GM18909 (cell line): ENCODE measurements at regions not wholly inside any gene's neighbourhood (a gene's known extent, or its start where the extent isn't known, plus 50 kb on each side); places are given as distances from the start of the nearest gene placed in this dataset.
"Not testable (repeated sequence)": the region's sequence is repeated elsewhere in the genome, so short reads cannot be mapped to it uniquely, and the experiment has no call there.

ENCODE experiments used
- ATAC-seq: cut with Tn5 transposase; IDR thresholded peaks from one replicate; pipeline ENCODE4 v1.9.1; 2021; ENCODE audit warnings: mild to moderate bottlenecking; ENCODE audit not compliant: unreplicated experiment, poor library complexity

DNA sequence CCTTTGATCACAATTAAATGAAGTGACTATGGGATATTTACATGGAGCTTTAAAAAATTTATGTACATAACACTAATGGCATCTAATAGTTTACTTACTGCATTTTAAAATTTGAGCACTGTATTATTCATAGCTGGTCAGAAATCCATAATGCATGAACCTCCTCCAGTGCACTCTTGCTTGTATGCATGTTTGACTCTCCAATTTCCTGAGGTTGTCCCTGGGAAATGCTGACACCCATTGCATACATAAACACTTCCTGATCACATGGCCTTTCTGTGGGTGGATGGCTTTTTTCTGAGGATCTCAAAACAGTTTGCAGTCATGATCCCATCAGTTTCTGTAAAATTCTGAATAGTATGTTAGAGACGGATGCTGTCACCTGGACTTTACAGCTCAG lies 577.8 kb downstream of the REEP3 start:
- no peak for ATAC-seq

DNA sequence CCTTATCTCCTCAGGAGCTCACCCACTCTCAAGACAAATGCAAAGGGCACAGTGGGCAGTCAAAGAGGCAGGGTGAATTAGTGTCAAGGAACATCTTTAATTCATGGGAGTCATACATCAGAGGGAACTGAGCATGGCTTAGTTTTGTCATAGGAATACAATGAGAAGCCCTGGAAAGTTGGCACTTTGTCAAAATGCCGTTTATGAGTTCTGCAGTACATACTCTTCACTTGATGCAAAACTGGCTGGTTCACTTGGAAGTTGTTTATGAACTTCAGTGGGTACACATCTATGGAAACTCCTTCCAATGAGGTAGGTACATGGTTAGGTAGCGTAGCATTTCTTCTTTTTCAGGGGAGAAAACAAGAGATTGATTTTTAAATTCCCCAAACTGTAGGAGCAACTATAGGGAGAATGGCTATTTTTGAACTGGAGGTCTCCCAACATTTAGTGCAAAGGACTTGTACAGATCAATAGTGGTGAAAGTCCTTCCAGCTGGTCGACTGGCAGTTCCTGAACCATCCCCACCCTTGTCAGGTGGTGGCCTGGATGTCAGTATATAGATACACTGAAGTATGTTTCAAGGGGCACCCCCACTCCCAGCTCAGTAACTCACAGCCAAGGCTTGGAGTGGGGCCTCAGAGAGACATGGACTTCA lies 580.5 kb downstream of the REEP3 start:
- ATAC-seq, result no peak

DNA sequence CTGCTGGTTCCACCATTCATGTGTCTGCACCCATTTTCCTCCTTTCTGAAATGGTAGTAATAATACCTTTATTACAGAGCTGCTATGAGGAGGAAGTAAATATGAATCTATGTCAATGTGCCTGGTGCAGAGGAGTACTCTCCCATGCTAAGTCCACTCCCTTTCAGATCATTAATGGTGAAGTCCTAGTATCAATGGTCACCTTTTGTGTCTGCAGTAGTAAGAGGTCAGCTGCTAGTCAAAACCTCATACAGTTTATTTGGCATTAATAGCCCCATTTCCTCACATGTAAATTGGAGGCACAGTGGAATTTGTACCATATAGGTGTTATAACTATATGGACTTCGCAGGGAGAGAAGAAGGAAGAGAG lies 581.0 kb downstream of the REEP3 start:
- ATAC-seq, result no peak

DNA sequence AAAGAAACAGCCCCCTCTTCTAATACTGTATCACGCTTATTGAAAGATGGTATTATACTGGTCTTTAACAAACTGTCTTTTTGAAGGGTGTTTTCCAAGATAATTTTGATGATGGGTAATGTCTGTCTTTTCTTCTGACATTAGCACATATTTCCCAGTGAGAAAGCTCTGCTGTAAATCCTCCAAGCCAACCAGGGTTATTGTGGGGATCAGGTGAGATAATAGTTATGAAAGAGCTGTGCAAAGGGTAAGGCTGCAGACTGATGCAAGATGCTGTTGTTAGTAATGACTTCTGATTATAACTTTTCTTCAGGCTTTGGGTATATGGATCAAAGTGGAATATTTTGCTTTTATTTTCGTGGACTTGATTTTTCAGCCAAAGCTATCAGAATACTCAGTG lies 581.7 kb downstream of the REEP3 start:
- no peak for ATAC-seq

DNA sequence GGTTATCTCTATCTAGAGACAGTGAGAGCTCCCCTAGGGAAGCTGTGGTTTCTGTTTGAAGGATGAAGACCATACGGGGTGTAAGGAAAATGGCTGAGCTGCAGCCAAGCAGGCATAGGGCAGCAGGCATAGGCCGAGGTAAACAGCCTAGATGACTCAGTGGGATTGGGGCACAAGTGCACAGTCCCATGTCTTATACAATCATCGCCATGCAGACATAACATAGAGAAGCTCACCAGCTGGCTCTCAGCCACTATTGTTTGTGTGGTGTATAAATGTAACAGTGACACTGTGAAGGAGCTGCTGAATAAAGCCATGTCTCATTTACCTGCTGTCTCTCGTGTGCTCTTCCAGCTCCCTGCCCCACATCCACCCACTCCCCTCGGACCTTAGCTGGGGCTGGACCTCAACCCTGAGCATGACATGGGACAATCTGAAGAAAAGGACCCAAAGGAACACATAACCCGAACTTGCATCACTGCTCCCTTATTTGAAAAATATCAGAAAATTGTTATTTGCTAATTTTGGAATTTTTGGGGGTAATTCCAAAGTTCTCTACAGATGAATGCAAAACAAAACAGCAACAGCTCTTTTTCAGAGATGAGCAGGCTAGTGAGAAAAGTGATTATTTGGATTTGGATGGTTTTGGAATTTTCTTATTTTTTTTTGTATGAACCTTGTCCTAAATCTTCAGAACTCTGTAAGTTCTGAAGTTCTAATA lies 582.7 kb downstream of the REEP3 start:
- no peak for ATAC-seq

DNA sequence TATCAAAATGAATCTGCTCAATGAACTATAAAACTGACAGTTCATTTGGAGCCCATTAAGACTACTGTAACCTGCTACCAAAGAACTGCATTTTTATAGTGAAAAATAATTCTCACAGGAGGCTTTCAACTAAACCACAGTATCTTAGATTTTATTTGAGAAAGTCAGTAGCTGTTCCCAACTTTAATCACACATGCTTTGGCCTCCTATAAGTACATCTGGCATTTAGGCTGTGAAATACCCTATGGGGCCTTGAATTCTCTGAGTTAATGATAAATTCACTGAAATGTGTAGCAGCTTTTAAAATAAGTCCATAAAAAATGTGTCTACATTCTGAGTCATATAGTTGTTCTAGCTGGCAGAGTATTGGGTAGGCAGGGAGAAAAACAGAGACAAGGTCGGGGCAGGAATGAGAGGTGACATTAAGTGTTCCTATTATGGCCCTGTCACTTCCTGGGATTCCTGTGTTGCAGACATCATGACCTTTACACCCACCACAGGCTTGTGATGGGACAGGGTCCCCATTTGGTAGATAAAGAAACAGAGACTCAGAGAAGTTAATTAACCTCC lies 588.8 kb downstream of the REEP3 start:
- ATAC-seq, result no peak

DNA sequence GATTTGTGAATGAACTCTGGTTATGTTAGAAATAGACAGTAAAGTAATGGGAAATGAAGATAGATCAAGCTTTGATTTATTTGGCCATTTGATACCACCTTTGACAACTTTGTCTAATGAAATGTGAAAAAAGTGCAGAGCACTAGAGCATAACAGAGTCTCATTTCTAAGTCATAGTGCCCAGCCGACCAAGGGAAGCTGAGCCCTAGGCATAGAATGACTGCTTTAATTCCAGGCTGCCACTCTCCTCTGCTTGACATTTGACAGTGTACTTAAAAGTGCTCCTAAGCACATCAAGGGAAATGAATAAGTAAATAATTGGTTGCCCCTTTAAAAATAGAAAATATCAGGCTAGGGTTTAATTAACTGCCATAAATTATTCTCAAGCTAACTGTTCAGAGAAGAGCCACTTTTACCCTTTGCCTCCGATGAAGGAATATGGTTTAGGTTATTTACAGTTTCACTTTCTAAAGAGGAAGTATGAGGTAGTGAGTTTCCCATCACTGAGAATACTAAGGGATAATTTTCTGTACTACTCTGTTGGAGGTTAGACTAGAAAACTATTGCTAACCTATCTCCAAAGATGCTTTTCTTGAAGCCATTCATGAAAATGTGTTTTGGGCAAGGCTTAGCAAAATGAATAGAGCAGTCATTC lies 591.6 kb downstream of the REEP3 start:
- ATAC-seq, result no peak

DNA sequence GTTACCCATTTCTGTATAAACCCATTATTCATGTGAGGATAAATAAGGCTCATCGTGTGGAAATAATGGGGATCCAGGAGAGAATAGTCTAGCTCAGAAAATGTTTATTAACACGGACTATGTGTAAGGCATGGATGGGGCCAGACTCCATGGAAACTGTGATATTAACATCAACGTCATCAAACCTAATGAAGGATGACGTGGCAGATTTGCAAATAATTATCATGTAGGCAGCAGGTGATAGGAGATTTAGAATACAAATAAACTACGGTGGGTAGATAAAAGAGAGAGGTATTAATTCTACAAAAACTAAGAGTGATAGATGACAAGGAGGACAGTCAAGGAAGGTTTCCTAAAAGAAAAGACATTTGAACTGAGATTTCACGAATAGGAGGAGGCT lies 592.2 kb downstream of the REEP3 start:
- no peak for ATAC-seq

DNA sequence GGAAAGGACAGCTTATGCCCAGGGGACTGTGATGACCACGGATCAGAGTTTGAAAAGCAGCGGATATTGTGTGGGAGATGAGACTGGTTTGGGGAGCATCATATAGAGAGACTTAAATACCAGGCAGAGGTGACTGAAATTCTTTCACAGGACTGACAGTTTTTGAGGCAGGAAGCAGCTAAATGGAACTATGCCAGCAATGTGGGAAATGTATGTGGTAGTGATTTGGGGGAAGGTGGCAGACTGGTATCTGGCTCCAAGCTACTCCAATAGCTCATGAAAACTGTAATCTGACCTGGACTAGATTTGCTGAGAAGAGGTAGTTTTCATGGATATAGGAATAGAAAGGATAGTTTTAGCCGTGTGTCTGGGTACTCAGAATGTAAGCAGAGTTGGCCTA lies 592.6 kb downstream of the REEP3 start:
- ATAC-seq, result no peak

DNA sequence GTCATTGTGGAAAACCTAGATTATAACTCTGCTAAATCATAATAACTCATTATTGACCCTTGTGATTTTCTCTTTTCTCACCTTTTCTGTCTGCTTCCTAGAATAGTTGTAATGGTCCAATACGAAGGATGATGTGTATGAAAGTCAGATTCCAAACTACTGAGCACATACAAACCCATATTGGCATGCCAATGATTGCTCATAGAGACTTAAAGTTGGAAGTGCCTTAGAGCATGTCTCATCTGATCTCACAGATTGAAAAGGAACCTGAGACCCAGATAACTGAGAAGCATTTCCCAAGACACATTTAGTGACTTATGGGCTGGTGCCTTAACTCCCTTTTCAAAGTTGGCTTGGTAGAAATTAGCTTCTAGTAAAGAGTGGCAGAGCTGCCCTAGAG lies 594.3 kb downstream of the REEP3 start:
- ATAC-seq, result no peak

DNA sequence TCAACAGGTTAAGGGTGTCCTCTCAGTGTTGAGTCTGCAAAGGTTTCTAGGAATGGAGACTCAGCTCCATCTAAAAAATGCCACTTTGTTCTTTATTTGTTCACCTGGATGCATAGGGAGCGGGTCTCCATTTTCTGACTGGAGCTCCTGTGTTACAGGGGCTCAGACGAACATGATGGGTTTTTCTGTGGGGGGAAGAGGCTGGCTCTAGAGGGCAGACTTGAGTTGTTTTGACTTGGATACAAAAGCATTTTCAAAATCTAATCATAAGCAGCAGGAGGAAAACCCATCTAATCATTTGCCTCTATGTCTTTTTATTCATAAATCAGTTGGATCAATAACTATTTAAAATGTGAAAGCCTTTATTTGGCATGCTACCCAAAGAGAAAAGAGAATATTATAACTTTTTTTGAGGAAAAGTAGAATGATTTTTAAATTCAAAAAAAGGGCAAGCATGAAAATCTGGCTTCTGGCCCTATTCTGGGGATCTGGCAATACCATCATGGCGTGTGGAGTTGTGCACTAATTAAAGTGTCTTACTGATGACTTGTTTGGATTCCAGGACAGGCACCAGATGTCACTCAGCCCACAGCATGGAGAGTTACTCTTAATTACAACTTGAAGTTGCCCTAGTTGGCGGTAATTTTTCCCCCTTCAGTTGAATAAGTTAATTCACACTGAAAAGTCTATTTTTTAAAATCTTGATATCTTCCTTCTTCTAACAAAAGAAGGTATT lies 594.9 kb downstream of the REEP3 start:
- ATAC-seq, result no peak

DNA sequence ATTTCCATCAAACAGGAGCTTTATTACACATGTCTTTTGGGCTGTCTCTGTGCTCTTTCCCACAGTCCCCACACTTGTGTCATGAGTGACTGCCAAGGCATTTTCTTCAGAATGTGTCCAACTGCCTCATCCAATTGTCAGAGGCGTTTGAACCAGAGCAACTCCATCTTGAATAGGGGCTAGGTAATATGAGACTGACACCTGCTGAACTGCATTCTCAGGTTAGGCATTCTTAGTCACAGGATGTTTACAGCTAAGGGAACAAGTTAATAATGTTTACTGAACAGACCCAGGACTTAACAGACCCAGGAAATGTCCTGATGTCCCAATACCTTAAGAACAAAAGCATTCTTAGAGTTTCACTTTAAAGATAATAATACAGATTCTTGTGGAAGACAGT lies 595.5 kb downstream of the REEP3 start:
- ATAC-seq, result no peak

DNA sequence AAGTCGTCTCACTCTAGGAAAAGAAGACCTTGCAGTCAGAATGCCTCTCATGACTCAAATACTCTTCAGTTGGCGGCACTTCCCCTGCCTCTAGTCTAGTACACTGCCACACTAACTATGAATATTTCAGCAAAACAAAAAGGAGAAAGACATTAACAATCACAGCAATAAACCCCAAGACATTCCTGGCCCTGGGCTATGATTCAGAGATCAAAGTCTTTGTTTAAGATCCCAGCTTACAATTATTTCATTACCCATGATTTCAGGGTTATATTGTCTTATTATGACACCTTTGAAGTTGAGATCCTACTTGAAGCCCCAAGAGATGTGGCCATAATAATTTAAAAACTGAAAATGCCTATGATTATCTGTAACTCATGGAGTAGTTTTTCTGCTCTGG lies 597.5 kb downstream of the REEP3 start:
- ATAC-seq, result no peak

DNA sequence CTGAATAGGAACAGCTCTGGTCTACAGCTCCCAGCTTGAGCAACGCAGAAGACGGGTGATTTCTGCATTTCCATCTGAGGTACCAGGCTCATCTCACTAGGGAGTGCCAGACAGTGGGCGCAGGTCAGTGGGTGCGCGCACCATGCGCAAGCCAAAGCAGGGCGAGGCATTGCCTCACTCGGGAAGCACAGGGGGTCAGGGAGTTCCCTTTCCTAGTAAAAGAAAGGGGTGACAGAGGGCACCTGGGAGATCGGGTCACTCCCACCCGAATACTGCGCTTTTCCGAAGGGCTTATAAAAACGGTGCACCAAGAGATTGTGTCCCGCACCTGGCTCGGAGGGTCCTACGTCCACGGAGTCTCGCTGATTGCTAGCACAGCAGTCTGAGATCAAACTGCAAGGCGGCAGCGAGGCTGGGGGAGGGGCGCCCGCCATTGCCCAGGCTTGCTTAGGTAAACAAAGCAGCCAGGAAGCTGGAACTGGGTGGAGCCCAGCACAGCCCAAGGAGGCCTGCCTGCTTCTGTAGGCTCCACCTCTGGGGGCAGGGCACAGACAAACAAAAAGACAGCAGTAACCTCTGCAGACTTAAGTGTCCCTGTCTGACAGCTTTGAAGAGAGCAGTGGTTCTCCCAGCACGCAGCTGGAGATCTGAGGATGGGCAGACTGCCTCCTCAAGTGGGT lies 599.2 kb downstream of the REEP3 start:
- ATAC-seq, result not testable (repeated sequence)

DNA sequence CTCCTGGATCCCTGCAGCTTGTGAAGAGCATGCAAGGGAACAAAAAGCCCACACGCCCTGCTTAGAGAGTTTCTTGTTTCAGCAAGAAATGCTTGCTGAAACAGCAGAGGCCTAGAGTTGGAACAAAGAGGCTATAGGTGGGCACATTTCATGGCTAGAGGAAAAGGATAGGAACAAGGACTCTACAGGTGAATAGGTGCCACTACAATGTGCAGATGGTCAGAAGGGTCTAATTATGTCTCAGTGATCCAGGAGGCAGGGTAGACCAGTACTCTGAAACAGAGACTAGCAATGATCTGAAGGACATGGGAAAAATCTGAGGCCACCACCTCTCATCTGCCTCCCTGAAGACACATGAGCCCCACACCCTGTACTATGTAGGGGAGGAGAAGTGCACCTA lies 609.0 kb downstream of the REEP3 start:
- no peak for ATAC-seq

DNA sequence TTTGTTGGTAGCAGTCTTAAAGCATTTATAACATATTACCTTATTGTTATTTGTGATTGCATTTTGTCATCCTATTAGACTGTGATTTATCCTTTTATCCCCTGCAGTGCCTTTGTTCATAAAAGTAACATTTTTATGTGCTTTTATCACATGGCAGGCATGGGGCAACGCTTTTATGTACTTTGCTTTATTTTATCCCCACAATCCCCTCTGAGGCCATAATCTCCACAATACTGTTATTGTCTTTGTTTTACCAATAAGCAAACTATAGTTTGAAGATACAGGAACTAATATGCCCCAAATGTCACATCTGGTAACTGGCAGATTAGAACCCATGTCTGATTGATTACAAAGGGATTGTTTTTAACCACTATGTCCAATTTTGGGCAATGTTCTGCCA lies 613.5 kb downstream of the REEP3 start:
- ATAC-seq, result no peak

DNA sequence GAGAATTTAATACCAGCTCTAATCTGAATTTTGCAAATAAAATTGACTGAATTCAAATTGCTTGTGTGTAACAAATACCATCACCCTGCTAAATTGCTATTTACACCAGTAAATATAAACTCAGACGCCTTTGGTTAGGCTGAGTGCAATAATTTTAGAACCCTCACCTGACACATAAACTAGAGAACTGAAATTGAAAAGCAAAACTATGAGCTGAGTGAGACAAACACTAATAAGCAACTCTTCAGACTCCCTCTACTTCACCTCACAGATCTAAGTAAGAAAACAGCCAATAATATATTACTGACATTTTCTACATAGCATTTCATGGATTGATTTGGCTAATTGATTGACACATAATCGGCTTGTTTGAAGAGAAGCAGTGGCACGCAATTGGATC lies 621.2 kb downstream of the REEP3 start:
- no peak for ATAC-seq

DNA sequence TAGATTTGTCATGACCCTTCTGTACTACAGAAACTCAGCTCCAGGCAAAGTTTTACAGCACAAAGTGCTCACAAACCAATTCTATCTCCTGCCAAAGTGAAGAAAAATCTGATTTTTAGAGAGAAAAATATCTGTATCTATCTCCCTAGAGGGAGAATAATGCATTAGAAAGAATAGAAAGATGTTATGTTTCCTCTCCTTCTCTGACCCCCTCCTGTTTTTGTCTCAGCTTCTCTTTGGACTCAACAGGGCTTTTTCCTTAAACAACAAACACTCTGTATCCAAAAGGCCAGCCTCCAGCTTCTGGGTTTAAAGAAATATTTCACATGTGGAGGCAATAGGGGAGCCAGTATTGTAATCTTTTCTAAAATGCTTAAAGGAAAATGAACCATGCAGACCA lies 627.4 kb downstream of the REEP3 start:
- ATAC-seq, result no peak

DNA sequence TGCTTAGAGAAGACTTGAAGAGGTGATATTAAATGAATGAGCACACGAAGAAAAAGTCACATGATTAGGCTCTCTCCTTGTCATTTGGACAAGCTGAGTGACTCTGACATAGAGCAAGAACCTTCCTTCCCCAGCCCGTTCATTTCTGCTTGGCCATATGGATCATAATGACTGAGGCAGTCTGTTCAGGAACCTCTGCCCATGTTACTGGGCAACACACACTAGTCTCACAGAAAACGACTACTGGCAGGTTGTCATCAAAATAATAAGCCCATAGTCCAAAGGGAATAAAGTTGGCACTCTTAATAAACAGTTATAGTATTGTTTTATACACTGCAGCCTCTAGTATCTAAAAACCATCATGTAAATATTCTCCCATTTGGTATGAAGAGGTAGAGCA lies 635.0 kb downstream of the REEP3 start:
- ATAC-seq, result no peak

DNA sequence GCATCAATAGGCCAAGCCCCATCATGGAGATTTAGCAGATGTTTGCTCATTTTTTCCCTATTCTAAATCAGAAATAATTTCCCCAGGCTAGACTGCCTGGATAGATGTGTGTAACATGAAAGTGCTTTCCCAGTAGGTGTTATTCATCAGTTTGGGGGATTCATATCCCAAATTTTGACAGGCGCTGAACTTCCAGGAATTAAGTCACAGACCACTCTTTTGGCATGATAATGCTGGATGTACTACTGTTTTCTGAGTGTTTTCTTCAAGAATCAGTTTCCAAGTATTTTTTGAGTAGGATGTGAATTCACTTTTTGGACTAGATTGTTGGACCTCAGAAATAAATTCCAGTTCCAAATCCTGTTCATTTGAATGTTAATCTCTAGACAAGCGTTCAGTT lies 637.4 kb downstream of the REEP3 start:
- no peak for ATAC-seq
